ENCODE measurements at regions not wholly inside any gene's neighbourhood (a gene's known extent, or its start where the extent isn't known, plus 50 kb on each side); places are given as distances from the start of the nearest gene placed in this dataset.

DNA sequence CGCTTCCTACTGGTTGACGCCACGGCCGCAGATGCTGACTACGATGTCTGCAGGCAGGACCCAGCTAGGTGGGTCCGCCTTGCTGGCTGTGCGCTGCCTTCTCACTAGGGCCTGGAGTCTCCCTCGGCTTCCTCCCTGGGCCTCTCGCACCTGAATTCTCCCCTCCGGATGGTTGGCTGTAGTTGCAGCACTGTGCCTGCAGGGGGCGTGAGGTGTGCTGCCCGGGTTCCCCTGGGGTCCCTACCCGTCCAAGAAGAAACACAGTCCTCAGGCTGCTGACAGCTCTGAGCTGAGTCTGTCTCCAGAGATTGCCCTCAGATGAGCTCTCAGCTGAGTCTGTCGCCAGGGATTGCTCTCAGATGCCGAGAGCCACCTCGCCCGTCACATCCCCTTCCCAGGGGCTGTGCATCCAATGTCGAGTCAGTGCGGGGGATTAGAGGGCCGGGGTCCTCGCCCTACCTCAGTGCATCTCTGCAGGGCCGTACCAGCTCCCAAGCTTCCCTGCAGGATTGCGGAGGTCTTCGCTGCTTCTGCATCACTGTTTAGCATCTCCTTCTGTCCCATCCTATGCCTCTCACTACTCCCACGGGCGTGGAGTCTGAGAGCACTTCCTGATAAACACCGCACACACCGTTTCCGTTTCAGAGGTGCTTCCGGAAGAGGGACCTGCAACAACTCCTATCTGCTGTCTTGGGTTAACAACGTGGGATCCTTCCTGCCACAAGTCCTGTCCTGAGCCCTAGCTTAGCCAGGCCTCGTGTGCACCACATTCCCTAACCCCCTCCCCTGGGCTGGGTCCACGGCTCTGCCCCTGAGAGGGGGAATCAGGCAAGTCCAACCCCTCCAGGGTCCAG lies 196.9 kb downstream of the CSNK2A3 start:
- TF ChIP-seq, protein P1, sequence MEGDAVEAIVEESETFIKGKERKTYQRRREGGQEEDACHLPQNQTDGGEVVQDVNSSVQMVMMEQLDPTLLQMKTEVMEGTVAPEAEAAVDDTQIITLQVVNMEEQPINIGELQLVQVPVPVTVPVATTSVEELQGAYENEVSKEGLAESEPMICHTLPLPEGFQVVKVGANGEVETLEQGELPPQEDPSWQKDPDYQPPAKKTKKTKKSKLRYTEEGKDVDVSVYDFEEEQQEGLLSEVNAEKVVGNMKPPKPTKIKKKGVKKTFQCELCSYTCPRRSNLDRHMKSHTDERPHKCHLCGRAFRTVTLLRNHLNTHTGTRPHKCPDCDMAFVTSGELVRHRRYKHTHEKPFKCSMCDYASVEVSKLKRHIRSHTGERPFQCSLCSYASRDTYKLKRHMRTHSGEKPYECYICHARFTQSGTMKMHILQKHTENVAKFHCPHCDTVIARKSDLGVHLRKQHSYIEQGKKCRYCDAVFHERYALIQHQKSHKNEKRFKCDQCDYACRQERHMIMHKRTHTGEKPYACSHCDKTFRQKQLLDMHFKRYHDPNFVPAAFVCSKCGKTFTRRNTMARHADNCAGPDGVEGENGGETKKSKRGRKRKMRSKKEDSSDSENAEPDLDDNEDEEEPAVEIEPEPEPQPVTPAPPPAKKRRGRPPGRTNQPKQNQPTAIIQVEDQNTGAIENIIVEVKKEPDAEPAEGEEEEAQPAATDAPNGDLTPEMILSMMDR (IDR thresholded peaks at IDR 0.05; ENCODE audit: control extremely low read depth in 1 of 3, insufficient read depth in 1 of 3, low read depth in 1 of 3, low read length in 3 of 3), result peak; percentile 90 to 96 (median 96)
- TF ChIP-seq POLR2A (IDR thresholded peaks at IDR 0.05; ENCODE audit: control extremely low read depth in 1 of 2, low read depth in 2 of 2, low read length in 2 of 2), result no peak
- TF ChIP-seq RFX5 (IDR thresholded peaks at IDR 0.05; ENCODE audit: borderline replicate concordance, low read depth, low read length), result no peak
- TF ChIP-seq MAFK (IDR thresholded peaks at IDR 0.05; ENCODE audit: low read depth, low read length), result no peak
- peak; percentile 67 to 79 for TF ChIP-seq RAD21 (IDR thresholded peaks at IDR 0.05 in 1 of 2, conservative IDR thresholded peaks at IDR 0.05 in 1 of 2; ENCODE audit: low read depth in 2 of 2, low read length in 2 of 2)
- no peak for TF ChIP-seq EGR1 (IDR thresholded peaks at IDR 0.05; ENCODE audit: borderline replicate concordance, low read depth, low read length)
- no peak for TF ChIP-seq SP1 (IDR thresholded peaks at IDR 0.05; ENCODE audit: low read depth, low read length)
- no peak for TF ChIP-seq CEBPB (IDR thresholded peaks at IDR 0.05; ENCODE audit: low read depth, low read length)
- TF ChIP-seq CBX8 (IDR thresholded peaks at IDR 0.05; ENCODE audit: borderline replicate concordance, low read depth, low read length), result no peak
- no peak for TF ChIP-seq GABPA (IDR thresholded peaks at IDR 0.05; ENCODE audit: borderline replicate concordance, insufficient read depth, low read length)
- TF ChIP-seq PHF8 (conservative IDR thresholded peaks at IDR 0.05; ENCODE audit: low read depth, low read length), result no peak

All from H1 (cell line).